Thymus (tissue), 11 donors: ENCODE measurements at regions not wholly inside any gene's neighbourhood (a gene's known extent, or its start where the extent isn't known, plus 50 kb on each side); places are given as distances from the start of the nearest gene placed in this dataset.
A peak's percentile ranks its signal among the peaks of the same experiment; 100 is the strongest.

ENCODE experiments used
- DNase-seq, 9 donors: peaks; one replicate each; pipeline ENCODE4 v3.0.0-alpha.2; 2013; ENCODE audit warnings: low spot score in 9 of 9, low read depth in 6 of 9, missing footprints in 1 of 9
- H3K27ac ChIP-seq, 2 donors: one replicate each; pipeline ENCODE4 v1.5.1; 2013; ENCODE audit warnings: control low read depth in 1 of 2, low read depth in 1 of 2, low read length in 1 of 2, mild to moderate bottlenecking in 1 of 2, moderate library complexity in 1 of 2
- H3K27me3 ChIP-seq, 2 donors: one replicate each; pipeline ENCODE4 v1.5.1; 2013; ENCODE audit warnings: low read length in 1 of 2; ENCODE audit not compliant: control insufficient read depth in 2 of 2, insufficient read depth in 1 of 2
- H3K36me3 ChIP-seq, 2 donors: one replicate each; pipeline ENCODE4 v1.5.1; 2013; ENCODE audit warnings: low read length in 1 of 2, mild to moderate bottlenecking in 1 of 2, moderate library complexity in 1 of 2; ENCODE audit not compliant: control insufficient read depth in 2 of 2, insufficient read depth in 2 of 2
- H3K4me1 ChIP-seq, 2 donors: one replicate each; pipeline ENCODE4 v1.5.1; 2013; ENCODE audit warnings: low read length in 2 of 2; ENCODE audit not compliant: control insufficient read depth in 2 of 2, insufficient read depth in 2 of 2
- H3K4me3 ChIP-seq, 2 donors: one replicate each; pipeline ENCODE4 v1.5.1; 2013; ENCODE audit warnings: low read length in 2 of 2, control low read depth in 1 of 2, mild to moderate bottlenecking in 1 of 2
- H3K9me3 ChIP-seq, 2 donors: one replicate each; pipeline ENCODE4 v1.5.1; 2013; ENCODE audit warnings: low read length in 1 of 2, mild to moderate bottlenecking in 1 of 2; ENCODE audit not compliant: control insufficient read depth in 2 of 2, insufficient read depth in 1 of 2
- WGBS: extraction: QIAGEN DNeasy Blood & Tissue Kit; methylation state at CpG from one replicate; pipeline ENCODE4 v1.1.7; 2013; 5-methylcytosine and 5-hydroxymethylcytosine counted together
- donor health status: healthy.

DNA sequence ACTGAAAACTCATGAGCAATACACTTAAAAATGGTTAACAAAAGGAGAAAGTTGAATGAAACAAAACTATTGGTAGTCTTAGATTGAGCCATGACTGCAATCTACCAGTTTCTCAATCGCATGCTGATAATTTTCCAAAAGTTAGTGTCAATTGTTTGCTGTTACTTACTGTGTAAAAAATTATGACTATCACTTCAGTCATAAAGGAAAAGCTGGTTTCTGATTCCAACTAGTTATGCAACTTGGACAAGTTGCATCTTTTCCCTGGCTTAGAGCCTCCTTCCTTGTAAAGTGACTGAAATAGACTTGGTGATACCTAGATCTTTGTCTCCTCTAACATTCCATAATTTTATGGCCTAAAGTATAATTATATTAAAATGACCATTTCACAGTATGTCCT lies 88.3 kb upstream of the PAK5 start:
- no peak for DNase-seq
- 93% methylated on average over 1 of the region's 1 CpG for WGBS
- no peak overlapping the region for H3K4me3 ChIP-seq
- H3K27me3 ChIP-seq, result no peaks in the 10 kb centered on the region
- H3K27ac ChIP-seq, result no peak overlapping the region
- H3K9me3 ChIP-seq, result no peaks in the 10 kb centered on the region
- H3K4me1 ChIP-seq, result no peaks in the 10 kb centered on the region
- H3K36me3 ChIP-seq, result no peaks in the 10 kb centered on the region

DNA sequence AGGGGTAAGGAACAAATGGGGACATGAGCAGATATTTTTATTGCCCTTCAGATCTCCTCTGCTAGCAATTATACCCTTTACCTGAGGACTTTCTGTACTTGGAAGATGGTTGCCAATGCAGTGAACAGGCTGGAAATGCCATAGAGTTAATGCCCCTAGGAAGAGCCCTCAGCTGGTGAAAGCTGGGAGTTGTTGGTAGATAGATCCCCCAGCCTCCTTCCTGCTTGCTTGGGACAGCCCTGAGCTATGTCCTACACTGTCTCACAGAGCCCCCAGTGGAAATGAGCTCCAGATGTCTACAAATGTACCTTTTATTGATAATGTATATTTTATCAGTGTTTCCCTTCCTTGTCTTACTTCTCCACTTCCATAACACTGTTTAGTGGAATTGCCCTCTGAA lies 87.6 kb upstream of the PAK5 start:
- Histone ChIP-seq H3K4me1 (no peaks in the 10 kb centered on the region), H3K27me3 (no peaks in the 10 kb centered on the region), H3K27ac (no peak overlapping the region), H3K36me3 (no peaks in the 10 kb centered on the region), H3K9me3 (no peaks in the 10 kb centered on the region), H3K4me3 (no peak overlapping the region)
- DNase-seq, result no peak

DNA sequence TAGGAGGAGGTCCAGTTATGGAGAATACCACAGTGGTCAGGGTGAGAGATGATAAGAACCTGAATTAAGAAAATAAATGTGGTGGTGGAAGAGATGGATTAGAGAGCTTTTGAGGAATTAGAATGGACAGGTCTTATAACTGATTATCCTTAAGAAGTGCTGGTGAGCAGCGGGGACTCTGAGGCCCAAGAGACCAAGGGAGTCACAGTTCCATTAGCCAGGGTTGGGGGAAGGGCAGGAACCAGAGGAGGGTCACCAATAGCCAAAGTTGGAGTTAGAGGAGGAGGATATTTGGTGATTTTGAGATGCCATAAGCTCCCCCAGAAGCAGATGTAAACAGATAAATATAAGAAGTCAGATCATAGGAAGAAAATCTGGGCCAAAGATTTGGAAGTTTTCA lies 87.1 kb upstream of the PAK5 start:
- H3K27ac ChIP-seq, result no peak overlapping the region
- WGBS, result 80% methylated on average over 1 of the region's 1 CpG

GRCh38 chr20:9923648-9924047 lies 84.8 kb upstream of the PAK5 start:
- no peak overlapping the region for H3K4me3 ChIP-seq
- H3K36me3 ChIP-seq, result no peaks in the 10 kb centered on the region
- no peaks in the 10 kb centered on the region for H3K9me3 ChIP-seq
- H3K4me1 ChIP-seq, result no peaks in the 10 kb centered on the region
- DNase-seq, result no peak
- no peaks in the 10 kb centered on the region for H3K27me3 ChIP-seq
- no peak overlapping the region for H3K27ac ChIP-seq
- WGBS, result 97% methylated on average over 4 of the region's 4 CpGs

More for the DNA sequence above, 87.1 kb upstream of the PAK5 start:
- DNase-seq, result no peak
- no peaks in the 10 kb centered on the region for H3K36me3 ChIP-seq
- H3K27me3 ChIP-seq, result no peaks in the 10 kb centered on the region
- H3K4me1 ChIP-seq, result no peaks in the 10 kb centered on the region
- no peak overlapping the region for H3K4me3 ChIP-seq
- H3K9me3 ChIP-seq, result no peaks in the 10 kb centered on the region

DNA sequence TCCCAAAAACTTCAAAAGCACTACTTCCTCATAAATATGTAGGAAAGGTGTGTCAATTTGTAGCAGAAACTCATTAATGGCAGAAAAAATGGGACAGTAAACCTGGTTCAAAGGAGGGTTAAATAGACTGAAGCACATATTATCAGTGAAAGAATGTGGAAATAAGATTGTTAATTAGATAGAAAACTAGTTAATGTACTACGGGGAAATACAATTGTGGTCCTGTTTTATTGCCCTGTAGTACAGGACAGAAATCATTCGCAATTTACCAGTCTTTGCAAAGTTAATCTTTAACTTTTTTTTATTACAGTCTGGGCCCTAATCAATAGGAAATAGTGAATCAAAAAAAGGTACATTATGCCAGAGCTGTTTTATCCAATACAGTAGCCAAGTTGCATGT lies 82.0 kb upstream of the PAK5 start:
- Histone ChIP-seq H3K4me3 (no peak overlapping the region), H3K4me1 (no peaks in the 10 kb centered on the region), H3K27ac (no peak overlapping the region), H3K36me3 (no peaks in the 10 kb centered on the region), H3K9me3 (no peaks in the 10 kb centered on the region), H3K27me3 (no peaks in the 10 kb centered on the region)
- no peak for DNase-seq
- 92% methylated on average over 2 of the region's 2 CpGs for WGBS

DNA sequence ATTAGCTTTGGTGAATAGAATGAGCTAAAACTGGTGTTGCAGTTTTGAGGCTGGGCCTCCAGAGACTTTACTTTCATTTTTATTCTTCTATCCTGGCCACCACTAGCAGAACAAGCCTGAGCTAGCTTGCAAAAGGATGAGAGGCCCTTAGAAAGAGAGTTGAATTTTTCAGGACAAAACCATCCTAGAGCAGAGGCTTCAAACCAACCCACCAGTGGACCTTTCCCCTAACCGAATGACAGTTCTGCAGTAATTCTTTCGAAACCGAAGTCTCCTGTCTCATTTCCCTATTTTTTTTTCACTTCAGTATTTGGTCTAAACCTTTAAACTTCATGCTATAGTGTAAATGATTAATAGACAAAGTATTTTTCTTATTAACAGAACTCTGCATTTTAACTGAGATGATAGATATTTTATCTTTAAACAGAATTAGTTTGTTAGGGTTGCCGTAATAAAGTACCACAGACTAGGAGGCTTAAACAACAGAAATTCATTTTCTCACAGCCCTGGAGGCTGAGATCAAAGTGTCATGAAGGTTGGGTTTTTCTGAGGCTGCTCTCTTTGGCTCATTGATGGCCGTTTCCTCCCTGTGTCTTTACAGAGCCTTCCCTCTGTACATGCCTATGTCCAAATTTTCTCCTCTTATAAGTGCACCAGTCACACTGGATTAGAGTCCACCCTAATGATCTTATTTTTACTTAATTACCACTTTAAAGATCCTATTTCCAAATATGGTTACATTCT lies 80.6 kb upstream of the PAK5 start:
- 91% methylated on average over 5 of the region's 5 CpGs for WGBS
- no peaks in the 10 kb centered on the region for H3K27me3 ChIP-seq

DNA sequence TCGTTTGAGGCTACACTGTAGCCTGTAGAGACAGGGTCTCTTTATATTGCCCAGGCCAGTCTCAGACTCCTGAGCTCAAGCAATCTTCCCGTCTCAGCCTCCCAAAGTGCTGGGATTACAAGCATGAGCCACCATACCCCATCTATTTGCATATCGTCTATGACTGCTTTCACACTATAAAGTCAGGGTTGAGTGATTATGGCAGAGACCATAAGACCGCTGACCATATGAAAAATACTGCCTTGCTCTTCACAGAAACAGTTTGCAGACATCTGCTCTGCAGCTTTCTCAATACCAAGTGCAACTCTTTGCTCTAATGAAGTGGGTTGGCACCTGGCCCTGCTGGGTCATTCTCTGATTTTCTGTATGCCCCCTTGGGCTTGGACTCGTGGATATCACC lies 79.5 kb upstream of the PAK5 start:
- 91% methylated on average over 5 of the region's 5 CpGs for WGBS
- no peak for DNase-seq
- no peak overlapping the region for H3K27ac ChIP-seq
- H3K36me3 ChIP-seq, result no peaks in the 10 kb centered on the region
- H3K4me3 ChIP-seq, result no peak overlapping the region
- no peaks in the 10 kb centered on the region for H3K9me3 ChIP-seq
- no peaks in the 10 kb centered on the region for H3K4me1 ChIP-seq
- H3K27me3 ChIP-seq, result no peaks in the 10 kb centered on the region

More for the DNA sequence above, 80.6 kb upstream of the PAK5 start:
- Histone ChIP-seq H3K4me1 (no peaks in the 10 kb centered on the region), H3K27ac (no peak overlapping the region), H3K36me3 (no peaks in the 10 kb centered on the region), H3K4me3 (no peak overlapping the region), H3K9me3 (no peaks in the 10 kb centered on the region)
- no peak for DNase-seq

GRCh38 chr20:9916761-9917160 lies 77.9 kb upstream of the PAK5 start:
- no peak overlapping the region for H3K4me3 ChIP-seq
- no peaks in the 10 kb centered on the region for H3K4me1 ChIP-seq
- no peak overlapping the region for H3K27ac ChIP-seq
- WGBS, result 69% methylated on average over 2 of the region's 2 CpGs
- no peaks in the 10 kb centered on the region for H3K9me3 ChIP-seq
- H3K36me3 ChIP-seq, result no peaks in the 10 kb centered on the region
- DNase-seq, result peak in 1 of 9 donors; percentile 6
- no peaks in the 10 kb centered on the region for H3K27me3 ChIP-seq

GRCh38 chr20:9912858-9913434 lies 74.1 kb upstream of the PAK5 start:
- DNase-seq, result peak in 4 of 9 donors; percentile 4 to 32 (median 20)
- Histone ChIP-seq H3K36me3 (no peaks in the 10 kb centered on the region), H3K27me3 (no peaks in the 10 kb centered on the region), H3K27ac (no peak overlapping the region), H3K4me3 (no peak overlapping the region), H3K9me3 (no peaks in the 10 kb centered on the region), H3K4me1 (no peaks in the 10 kb centered on the region)
- WGBS, result 6% methylated on average over 8 of the region's 8 CpGs
